HG03571 (cell line): ENCODE measurements at regions not wholly inside any gene's neighbourhood (a gene's known extent, or its start where the extent isn't known, plus 50 kb on each side); places are given as distances from the start of the nearest gene placed in this dataset.

Experiments used
- ATAC-seq: cut with Tn5 transposase; IDR thresholded peaks from one replicate; pipeline ENCODE4 v1.9.1; 2021; ENCODE audit not compliant: unreplicated experiment

DNA sequence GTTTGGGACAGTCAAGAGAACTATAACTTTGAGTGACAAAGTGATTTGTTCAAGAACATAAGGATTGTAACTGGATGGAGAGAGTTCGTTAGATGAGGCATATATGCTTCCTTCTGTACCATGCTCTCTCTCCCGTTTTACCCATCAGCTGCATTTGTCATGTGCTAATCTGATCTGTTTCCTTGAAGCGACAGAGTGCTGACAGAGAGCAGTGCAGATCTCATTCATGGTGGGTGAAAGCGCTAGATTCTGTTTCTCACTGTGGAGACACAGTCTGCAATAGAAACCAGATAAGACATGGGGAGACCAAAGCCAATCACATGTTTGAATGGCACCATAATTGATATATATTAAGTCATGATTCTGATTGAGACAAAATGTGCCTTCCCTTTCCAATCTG is 456.6 kb upstream of the CELF4 start:
- no peak for ATAC-seq

DNA sequence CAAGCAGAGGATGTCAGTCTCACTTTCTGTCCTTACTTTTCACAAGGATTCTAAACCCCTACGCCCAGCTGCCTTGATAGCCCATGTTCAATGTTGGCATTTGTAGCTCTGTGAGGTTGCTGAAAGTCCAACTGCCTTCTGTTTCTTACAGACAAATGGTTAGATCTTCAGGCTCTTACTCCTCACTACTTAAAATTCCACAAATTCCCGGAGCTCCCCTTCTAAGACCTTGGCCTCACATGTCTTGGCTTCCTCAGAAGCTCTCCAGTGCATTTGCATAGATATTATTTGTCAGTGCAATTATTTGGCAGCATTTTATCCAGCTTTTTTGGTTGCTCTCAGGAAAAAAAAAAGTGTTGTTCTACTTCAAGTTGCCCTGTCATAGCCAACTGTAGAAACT is 453.7 kb upstream of the CELF4 start:
- no peak for ATAC-seq

DNA sequence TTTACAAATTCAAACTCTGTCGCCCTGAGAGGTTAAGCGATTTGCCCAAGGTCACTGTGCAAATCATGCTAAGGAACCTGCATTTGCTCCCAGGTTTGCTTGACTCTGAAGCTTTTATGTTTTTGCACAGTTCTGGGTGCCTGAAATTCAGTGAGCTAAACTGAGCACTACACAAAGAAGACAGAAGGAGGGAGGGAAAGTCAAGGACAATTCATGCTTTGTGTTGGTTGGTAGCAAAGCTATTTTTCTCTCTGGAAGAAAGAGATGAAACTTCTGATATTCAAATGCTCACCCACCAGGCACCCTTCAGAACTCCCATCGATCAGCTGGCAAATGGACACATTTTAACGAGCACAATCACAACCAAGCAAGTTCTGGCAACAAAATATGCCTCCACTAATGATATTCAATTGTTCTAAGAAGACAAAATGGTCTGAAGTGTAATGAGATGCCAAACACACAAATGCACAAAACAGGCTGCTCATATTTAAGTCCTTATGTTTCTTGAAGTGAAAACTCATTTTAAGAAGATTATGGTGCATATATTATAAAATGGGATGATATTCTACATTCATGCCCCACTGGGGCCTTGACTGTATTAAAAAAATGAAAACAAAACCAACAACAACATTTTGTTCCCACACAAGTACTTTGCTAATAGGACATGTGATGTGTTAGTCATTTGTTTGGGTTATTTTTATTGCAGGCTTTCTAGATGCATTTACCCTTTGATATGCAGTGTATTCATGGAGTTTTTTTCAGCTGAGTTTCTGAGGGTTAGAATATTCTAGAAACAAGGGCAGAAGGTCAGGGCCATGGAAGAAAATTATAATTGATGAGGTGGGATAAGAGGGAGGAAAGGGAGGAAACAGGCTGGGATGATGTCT is 445.6 kb upstream of the CELF4 start:
- no peak for ATAC-seq

DNA sequence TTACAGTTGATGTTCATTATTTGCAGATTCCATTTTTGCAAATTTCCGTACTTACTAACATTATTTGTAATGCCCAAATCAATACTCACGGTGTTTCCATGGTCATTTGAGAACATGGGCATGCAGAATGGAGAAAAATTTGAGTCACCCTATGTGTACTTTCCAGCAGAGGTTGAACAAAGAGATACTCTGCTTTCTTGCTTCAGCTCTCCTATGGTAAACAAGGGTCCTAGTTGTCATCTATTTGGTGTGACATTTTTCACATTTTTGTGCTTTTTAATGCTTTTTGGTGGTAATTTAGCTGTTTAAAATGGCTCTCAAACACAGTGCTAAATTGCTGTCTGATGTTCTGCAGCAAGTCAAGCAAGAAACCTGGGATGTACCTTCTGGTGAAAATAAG is 444.4 kb upstream of the CELF4 start:
- no peak for ATAC-seq

DNA sequence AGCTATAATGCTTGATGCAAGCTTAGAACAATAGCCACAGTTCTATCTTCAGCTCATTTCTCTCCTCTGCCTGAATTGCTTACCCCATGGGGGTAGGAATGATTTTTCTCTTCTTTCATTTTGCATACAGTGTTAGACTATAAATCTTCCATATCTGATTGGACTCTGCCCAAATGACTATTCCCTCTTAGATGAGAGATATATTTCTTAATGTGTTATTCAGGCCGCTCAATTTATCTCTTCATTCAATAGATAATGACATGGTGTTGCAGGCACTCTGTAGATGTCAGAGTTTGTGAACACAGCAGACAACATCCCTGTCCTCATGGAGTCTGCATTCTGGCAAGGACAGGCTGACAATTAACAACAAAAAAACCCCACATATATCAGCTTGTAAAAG is 443.7 kb upstream of the CELF4 start:
- no peak for ATAC-seq

DNA sequence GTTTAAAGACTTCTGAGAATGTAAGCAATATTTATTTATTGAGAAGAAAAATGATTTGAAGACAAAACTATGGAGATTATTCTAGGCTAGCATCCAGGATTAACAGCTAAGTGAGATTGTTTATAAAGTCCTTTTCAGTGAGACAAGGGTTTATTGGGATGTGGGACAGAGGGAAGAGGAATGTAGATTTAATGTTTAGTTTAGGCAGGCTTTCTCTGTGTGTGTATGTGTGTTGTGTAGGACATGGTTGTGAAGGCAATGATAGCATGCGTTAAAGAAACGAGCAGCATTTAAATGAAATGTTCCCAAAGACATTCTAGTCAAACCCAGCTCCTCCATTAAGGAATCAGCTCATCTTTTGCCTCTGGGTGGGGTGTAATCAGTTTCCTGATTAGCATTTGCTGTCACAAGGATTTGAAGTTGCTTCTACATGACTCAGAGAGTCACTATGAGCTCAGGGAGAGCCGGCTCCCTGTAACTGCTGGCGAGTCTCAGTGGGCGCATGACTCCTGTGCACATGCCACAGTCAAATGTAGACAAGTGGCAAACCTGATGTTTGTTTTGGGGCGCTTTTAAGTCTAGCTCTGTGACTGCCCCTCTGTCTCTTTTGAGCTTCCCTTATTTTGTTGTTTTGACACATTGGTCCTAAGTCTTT is 442.2 kb upstream of the CELF4 start:
- no peak for ATAC-seq

DNA sequence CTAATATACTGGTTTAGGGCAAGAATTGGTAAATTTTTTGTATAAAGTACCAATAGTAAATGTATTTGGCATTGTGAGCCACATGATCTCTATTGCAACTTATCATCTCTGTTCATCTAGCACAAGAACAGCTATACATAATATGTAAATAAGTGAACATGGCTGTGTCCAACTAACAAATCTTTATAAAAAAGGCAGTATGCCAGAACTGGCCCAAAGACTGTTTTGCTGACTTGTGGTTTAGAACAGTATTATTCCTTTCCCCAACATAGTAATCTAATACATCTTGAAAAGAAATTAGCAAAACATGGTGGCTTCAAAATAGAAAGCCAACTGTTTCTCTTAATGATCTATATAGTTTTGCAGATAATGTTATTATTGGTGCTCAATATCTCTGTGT is 441.4 kb upstream of the CELF4 start:
- ATAC-seq = no peak

DNA sequence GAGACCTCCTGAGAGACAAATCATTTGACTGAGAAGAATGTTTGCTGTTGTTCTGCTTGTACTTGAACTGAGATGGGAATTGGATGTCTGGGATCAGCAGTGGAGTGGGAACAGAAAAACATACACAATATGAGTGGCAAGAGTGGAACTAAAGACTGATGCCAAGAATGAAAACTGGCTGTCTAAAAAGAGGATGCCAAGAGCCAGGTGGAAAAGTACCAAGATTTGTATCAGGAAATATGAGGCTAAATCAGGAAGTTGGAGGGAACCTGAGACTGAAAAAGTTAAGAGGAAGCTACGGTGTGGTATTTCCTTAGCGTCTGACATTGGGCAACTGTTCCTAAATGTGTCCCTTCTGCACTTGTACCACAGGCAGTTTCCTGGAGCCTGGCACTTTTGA is 440.9 kb upstream of the CELF4 start:
- no peak for ATAC-seq

DNA sequence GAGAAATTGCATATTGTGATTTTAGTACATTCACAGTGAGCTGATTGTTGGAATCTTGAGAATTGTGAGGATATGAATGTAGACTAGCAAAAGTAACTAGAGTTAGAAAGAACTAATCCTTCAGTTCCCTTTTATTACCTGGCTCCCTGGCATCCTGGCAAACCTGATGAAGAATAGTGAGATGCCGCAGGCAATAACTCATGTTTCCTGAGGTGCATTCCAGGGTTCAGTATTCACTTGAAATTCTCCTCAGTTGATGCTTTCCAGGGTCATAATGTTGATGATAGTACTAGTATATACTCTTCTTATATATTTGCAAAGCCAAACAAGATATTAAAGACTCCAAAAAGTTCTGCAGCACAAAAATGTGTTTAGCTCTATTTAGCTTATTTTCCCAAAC is 432.1 kb upstream of the CELF4 start:
- ATAC-seq = no peak

DNA sequence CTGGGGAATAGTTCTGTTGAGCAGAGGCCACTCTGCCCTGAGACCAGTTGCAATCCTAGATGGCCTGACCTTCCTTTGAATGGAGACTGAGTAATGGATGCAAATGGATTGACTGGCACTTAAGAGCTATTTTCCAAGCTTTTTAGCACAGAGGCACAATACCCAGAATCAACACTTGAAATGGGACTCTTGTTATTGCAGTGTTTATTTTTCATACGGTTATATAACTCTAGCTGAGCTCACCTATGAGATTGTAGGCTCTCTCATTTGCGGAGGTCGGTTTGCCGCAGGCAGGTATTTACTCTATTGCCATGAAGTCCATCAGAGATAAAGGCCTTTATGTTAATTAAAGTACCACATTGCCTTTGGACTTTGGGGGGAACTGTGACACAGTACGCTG is 422.3 kb upstream of the CELF4 start:
- no peak for ATAC-seq

DNA sequence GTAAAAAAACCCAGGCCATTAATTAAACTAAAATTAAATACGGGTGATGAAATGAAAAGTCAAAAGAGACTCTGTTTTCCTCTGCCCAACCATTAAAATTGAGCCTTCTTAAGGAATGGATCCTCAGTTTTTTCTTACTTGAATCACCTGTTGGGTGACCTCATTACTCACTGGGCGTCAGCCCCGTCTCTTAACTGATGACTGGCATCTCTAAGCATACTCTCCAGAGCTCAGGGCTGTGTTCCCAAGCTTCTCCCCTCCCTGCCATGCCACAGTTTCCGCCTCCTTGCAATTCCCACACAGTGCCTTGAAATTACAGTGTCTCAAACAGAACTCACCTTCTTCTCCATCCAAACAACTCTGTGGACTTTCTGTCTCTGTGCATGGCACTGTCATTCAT is 421.1 kb upstream of the CELF4 start:
- no peak for ATAC-seq

DNA sequence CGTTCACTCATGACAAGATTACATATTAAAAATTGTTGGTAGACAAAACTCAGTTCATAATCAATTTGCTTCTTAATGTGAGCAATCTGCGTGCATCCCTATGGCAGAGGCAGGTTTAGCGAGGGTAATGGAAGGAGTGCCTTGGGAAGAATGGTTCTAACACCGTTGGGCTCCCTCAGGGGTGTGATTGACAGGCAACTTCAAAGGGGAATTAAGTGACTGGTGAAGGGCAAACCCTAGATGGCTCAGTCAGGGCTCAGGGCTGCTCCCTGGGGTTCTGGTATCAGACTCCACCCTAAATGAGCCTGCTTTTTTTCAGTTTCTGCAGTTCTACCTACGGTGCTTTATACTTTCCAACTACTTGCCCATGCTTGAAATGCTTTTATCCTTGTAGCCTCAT is 419.5 kb upstream of the CELF4 start:
- ATAC-seq = no peak

DNA sequence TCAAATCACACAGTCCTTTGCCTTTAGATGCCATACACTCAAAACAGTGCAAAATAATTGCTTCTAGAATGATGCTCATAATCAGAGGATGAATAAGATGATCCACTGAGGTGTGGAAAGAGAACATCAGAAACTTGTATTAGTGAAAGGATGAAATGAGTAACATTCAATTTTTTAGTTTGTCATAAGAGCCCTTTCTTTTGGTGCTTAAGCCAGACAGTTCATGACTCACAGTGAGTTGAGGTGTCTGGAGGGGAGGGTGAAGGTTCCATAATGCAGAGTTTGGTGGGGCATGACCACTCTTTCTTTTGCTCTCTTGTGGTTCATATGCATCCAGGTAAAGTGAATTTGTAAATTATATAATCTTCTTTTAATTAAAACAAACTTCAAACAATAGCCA is 415.0 kb upstream of the CELF4 start:
- no peak for ATAC-seq

DNA sequence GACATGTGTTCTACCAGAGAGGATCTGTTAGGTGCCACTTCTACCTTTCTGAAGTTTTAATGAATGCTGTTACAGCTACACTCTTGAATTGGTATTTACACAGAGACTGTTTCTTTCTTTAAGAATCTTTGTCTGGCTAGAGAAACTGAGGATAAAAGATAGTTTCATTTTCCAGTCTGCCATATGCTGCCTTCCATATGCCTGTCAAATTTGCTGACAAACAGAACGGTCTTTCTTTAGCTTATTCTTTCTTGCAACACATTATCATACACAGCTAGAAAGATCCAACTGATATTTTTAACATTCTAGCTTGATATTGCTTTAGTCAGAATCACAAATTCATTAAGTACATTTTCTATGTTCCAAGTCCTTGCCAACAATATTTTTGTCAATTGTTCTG is 409.8 kb upstream of the CELF4 start:
- ATAC-seq = no peak

DNA sequence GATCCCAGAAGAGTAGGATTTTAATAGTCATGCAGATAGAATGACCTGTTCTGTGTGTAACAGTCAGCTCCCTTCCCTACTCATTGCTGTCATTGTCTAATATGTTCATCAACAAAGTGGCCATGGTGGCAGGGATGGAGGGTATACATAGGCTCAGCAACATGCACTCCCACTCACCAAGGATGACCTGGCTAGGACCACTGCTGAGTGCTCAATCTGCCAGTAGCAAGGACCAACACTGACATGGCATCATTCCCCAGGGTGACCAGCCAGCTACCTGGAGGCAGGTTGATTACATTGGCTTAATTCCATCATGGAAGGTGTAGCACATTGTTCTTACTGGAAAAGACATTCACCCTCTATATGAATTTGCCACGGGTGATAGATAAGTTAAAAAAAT is 401.7 kb upstream of the CELF4 start:
- ATAC-seq = no peak

DNA sequence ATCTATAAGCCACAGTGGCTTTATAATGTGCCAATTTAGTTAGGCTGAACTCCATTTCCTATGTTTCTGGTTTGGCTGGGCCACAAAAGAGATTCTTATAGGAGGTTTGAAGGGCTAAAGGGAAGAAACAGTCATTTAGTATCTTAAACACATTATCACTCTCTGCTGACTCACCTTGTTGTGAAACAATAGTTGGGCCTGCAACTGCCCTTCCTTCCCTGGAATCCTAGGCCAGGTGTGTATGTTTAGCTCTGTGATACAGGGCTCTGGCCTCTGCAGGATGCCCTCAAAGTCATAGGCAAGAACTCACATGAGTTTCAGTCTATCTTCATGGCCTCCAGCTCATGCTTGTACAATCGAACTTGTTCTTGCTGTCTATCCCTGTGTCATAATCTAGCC is 400.0 kb upstream of the CELF4 start:
- ATAC-seq = no peak

DNA sequence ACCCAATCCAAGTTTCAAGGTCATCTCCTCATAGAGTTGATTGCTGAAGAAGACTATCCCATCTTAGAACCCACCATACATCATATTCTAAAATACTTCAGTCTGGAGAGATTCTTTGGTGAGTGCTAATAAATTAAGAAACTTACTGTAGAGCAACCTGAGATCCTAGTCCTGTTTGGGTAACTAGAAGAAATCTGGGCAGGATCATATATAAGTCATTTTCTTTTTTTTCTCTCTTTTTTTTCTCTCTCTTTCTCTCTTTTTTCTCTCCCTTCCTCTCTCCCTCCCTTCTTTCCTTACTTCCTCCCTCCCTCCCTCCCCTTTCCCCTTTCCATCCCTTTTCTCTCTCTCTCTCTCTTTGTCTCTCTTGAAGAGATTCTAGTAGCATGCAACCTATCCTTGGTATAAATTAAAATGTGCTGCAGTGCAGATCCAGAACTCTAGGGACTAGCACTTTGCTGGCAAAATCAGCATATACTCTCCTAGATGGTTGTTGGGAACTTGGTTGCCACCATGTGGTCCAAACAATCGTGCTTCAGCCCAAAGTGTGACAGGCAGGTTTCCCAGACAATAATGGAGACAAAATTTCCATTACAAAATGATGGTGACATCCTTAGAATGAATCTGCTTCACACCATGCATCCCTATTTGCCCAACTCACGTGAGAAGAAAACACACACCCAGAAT is 399.4 kb upstream of the CELF4 start:
- no peak for ATAC-seq

DNA sequence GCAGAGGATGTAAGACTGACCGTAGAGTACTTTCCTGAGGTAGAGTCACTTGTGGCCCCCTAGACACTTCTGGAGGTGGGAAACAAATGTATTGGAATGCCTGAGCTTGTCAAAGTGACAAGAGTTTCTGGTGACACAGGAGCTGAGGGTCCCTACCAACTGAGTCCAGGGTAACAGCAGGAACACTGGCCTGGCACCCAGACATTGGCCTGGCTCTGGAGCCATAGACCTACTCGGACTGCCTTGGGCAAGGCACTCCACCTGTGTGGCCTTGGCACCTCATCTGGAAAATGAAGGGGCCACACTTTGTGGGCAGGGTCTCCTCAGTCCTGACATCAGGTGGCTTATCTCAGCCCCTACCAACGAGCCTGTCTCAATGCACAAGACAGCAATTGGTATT is 398.2 kb upstream of the CELF4 start:
- ATAC-seq = no peak

DNA sequence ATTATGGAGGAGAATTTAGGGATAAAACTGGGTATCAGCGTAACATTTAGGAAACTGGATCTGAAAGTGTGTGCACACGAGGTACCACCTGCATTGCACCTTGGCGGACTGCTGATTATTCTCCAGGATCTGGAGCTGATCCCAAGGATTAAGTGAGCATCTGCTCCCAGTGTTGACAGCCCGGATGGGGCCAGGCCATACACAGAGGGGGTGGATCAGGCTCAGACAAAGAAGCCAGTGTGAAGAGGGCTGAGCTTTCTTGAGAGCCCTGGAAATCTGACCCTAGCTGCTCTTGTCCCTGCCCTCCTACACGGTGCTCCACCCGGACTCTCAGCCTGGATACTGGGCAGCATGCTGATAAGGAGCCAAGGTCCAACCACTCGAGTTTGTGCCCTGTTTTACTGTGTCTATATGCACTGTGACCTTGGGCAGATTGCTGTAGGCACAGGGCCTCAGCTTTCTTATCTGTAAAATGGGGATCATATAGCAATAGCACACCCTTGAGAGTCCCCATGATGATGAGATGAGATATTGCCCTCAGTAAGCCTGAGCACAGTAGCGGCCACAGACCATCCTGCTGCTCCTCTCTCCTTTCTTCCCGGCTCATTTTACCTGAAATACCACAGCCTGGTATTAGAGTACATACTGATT is 396.8 kb upstream of the CELF4 start:
- no peak for ATAC-seq

DNA sequence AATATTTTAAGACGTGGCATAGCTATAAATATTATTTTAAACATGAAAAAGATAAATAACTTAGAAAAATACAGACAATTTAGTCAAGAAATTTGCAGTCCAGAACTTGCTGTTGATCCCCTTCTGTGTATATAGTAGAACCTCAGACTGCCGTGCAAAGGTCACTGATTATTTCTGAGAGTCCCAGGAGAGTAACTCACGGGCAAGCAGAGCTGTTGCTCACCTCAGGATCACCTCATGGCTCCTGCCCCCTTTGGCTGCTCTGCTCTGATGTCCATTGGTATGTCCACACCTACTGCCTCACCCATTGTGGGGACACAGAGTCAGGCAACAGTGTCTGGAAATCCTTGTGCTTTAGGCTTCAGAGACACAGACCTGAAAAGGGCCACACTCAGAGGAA is 392.9 kb upstream of the CELF4 start:
- ATAC-seq = no peak

DNA sequence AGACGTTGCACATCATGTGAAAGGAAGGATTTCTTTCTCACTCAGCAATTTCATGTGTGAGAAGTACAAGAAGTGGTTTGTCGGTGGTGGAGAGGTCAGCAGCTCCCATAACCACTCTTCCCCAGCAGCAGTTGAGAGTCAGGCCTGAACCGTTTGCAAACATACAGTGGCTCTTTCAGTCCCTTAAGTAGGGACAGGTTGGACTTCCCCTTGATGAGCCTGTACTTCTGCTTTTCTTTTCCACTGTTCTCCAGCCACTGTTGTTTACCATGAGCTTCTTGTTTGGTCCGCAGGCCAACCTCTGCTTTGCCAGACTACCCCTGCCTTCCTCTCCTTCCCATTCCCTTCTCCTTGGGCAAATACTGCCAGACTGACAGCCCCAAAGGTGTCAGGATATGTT is 391.3 kb upstream of the CELF4 start:
- ATAC-seq = no peak

DNA sequence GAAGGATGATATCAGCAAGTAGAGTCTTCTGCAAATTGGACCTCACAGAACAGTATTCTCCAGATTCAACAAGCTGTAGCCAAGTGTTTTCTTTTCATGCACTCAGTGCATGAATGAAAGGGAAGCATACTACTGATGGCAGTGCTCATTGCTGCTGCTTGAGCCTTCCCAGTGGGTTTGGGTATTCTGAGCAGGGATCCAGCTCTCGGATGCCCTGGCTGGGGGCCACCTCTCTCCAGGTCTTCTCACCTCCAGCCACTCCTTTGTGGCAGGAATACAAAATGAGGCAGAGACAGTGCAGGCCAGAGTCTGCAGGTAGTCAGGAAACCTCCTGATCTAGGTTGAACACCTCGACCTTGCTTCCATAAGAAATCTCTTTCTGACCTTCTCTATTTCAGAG is 390.4 kb upstream of the CELF4 start:
- no peak for ATAC-seq
